ENCODE measurements at regions not wholly inside any gene's neighbourhood (a gene's known extent, or its start where the extent isn't known, plus 50 kb on each side); places are given as distances from the start of the nearest gene placed in this dataset.
"Not testable (repeated sequence)": the region's sequence is repeated elsewhere in the genome, so short reads cannot be mapped to it uniquely, and the experiment has no call there.

DNA sequence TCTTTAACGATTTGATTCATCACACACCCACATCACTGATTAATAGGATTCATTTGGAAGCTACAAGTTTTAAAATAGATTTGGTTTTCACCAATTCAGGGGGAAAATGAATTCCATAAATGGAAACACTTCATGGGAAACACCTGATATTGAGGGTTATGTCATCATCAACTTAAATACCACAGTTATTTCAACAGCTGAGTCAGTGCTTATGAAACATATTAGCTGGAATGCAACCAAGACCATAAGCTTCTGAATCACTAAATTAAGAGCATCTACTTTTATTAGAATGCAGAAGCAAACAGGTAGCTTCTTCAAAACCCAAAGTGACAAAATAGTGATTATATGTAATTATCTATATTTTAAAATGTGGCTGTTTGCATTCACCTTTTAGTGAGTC is 207.8 kb upstream of the DCAF8L1 start:
- DNase-seq (ENCODE audit: low spot score): peak; percentile 8

DNA sequence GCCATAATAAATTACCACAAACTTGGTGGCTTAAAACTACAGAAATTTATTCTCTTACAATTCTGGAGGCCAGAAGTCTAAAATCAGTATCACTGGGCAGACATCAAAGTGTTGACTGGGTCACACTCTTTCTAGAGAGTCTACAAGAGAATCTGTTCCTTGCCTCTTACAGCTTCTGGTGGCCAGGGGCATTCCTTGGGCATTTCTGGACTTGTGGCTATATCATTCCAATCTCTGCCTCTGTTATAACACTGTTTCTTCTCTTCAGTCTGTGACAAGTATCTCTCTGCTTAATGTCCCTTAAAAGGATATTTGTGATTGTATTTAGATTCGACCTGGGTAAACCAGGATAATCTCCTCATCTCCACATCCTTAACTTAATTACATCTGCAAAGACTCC is 207.3 kb upstream of the DCAF8L1 start:
- no peak for DNase-seq (ENCODE audit: low spot score)

DNA sequence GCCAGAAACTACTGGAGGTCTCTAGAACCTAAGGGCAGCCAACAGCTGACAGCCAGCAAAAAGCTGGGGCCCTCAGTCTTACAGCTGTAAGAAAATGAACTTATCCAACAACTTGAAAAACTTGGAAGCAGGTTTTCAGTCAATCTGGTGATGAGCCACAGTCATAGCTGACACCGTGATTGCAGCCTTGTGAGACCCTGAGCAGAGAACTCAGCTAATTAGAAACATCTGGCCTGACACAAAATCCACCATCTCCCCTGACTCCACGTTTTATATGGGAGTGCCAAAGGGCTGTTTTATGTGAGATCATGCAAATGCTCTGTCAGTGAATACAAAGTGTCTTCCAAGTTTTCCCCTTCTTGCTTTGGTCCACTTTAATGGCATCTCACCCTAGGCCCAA is 198.8 kb upstream of the DCAF8L1 start:
- DNase-seq (ENCODE audit: low spot score): no peak

DNA sequence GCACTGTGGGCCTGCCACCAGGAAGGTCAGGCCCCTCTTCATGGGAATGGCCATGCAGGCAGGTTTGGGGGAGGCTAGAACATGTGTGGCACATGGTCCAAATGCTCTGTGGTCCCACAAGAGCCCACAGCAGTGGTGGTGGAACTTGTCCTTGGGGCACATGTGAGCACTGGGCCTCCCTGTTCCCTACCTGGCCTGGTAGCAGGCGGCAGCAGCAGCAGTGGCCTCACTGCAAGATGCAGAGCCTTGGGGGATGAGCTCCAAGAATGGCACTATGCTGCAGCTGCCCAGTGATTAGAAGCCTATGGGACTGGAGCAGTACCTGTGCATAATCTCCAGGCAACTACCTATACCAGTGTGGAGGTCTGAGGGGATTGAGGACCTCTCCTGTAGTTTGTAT is 197.0 kb upstream of the DCAF8L1 start:
- no peak for DNase-seq (ENCODE audit: low spot score)

DNA sequence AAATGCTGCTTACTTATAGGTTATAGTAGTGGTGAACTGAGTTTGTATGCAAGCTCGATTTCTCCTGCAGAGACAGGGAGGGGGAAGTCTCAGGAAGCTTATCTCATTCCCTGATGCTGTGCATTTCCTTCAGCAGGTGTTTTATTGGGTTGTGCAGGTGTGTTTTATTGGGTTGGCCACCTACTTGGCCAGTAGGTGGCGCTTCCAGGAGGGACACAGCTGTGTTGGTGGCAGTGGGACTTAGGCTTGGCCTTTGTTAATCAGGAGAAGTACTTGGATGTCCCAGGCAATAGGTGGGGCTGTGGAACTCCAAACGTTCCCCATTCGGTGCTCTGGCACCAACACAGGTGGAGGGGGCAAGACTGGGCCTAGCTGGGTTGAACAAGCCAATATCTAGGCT is 196.0 kb upstream of the DCAF8L1 start:
- no peak for DNase-seq (ENCODE audit: low spot score)

DNA sequence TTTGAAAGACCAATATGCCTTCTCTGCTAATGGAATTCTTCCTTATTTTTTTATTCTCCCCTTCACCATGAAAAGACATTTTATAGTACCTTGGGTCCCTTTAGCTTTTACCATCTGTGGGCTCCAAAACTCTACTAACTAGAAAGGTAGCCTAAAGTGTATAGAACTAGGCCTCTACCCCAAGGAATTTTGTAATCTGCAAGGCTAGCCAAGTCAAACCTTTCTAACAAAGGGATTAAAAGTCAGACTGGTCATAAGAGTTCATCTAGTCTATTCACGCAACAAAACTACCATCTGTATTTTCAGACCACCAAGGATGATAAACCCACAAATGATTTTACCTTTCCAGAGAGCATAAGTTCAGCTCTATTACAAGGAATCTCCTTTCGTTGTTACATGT is 189.5 kb upstream of the DCAF8L1 start:
- DNase-seq (ENCODE audit: low spot score): no peak

DNA sequence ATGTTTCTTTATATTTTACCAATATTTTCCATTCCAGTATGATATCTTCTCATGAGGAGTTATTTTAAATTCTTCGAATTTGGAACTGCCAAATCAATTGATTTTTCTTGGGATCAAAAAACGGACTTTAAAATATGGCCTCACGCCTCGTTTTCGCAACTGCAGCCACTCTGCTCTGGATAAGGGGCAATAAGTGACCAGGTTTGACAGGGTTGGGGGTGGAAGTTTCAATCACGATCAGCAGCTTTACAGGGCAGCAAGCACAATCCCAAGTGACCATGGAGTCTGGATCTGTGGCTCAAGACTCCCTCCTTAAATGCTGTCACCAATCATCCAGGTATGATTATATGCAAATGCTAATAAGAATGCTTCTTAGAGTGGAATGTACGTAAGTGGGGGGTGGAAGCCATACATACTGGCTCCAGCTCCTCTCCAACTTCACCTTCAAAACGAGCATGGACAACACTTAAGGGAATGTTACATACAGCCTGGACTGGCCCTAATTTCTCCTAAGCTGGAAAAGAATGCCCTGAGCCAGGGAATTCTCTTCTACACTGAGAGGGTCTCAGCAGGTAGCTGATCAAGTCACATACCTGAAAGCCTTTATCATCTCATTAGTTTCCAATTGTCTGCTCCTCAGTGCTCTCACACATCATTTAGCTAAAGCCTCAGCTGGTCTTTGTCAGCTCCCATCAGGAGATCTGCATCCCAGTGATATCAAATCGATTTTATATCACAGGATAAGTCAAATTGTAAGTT is 176.9 kb upstream of the DCAF8L1 start:
- DNase-seq (ENCODE audit: low spot score): no peak

DNA sequence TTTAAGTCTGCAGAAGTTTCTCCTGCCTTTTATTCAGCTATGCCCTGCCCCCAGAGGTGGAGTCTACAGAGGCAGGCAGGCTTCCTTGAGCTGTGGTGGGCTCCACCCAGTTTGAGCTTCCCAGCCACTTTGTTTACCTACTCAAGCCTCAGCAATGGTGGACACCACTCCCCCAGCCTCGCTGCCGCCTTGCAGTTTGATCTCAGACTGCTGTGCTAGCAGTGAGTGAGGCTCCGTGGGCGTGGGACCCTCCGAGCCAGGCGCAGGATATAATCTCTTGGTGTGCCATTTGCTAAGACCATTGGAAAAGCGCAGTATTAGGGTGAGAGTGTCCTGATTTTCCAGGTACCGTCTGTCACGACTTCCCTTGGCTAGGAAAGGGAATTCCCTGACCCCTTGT is 171.0 kb upstream of the DCAF8L1 start:
- DNase-seq (ENCODE audit: low spot score): not testable (repeated sequence)

DNA sequence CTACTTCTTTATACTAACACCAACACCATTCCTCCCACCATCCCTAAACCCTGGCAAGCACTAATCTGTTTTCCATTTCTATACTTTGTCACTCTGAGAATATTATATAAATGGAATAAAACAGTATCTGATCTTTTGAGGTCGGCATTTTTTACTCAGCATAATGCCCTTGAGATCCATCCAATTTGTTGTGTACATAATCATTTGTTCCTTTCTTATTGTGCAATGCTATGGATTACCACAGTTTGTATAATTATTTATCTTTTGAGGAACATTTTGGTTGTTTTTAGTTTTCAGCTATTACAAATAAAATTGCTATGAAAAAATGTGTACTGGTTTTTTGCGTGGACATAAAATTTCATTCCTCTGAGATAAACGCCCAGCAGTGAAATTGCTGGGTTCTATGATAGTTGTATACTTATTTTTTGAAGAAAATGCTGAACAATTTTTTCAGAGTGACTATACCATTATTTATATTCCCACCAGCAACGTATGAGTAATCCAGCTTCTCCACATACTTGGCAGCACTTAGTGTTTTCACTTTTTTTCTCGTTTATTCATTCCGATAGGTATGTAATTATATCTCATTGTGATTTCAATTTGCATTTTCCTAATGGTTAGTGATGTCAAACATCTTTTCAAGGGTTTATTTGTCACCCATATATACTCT is 154.3 kb upstream of the DCAF8L1 start:
- DNase-seq (ENCODE audit: low spot score): no peak

DNA sequence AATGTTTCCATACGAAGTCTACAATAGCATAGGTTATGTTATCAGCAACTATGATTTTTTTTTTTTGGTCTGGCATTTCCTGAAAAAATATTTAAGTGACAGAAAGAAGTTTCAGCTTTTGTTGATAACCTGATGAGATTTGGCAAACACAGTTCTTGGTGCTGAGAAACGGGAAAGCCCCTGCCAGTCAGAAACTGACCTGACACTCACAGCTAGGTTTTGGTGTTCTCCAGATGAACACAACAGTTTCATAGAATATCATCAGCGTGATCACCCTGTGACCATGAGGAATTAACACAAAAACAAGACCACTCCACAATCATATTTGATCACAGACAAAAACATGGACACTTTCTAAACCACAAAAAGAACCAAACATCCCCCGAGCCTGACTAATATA is 152.5 kb upstream of the DCAF8L1 start:
- DNase-seq (ENCODE audit: low spot score): no peak

DNA sequence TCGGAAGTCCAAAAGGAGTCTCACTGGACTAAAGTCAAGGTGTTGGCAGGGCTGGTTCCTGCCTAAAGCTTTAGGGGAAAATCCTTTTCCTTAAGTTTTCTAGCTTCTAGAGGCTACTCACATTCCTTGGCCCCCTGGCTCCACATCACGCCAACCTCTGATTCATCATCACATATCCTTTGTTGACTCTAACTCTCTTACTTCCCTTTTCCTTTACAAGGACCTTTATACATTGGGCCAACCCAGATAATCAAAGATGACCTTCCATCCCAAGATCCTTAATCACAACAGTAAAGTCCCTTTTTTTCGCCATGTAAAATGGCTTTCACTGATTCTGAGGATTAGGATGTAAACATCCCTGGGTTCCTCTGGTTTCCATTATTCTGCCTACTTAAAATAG is 146.4 kb upstream of the DCAF8L1 start:
- no peak for DNase-seq (ENCODE audit: low spot score)

DNA sequence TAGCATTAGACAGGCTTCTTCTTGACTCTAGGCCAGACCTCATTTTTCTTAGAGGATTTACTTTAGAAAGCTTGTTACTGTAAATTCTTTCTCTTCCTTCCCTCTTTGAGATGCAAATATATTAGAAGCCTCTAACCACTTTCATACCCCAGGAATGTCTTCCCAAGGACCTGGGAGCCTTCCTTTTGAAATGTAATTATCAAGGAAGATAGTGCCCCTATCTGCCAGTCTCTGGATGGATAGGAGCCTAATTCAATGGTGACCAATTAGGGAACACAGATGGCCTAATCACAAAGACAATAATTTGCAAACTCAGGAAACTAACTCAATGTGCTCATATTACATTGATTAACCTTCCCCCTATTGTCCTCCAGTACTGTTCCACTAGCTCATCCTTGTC is 145.6 kb upstream of the DCAF8L1 start:
- DNase-seq (ENCODE audit: low spot score): no peak

DNA sequence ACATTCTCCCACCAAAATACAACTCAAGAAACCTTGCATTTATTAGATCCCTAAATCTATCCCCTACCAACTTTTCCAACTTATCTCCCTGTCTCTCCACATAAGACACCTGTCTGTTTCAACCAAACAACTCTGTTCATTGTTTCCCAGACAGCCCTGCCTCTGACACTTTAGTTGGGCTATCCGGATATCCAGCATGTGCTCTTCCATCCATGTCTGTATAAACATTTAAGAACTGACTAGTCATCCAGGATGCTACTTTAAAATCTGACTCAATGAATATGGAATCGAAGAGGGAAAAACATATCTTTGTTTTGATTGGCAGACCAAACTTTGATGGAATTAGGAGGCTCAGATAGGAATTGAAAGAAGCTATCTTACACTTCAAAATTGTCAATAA is 143.2 kb upstream of the DCAF8L1 start:
- DNase-seq (ENCODE audit: low spot score): no peak

DNA sequence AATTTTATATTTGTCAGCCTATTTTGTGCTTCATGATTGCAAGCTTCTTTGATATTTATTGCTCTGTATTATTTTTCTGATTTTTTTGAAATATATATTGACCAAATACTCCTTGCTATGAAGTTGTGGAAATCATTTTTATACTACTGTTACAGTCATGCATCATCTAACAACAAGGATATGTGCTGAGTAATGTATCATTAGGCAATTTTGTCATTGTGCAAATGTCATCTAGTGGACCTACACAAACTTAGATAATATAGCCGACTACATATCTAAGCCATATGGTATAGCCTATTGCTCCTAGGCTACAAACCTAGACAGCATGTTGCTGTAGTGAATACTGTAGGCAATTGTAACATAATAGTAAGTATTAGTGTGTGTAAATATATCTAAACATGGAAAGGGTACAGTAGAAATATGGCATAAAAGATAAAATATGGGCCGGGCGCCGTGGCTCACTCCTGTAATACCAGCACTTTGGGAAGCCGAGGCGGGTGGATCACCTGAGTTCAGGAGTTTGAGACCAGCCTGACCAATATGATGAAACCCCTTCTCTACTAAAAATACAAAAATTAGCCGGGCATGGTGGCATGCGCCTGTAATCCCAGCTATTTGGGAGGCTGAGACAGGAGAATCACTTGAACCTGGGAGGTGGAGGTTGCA is 139.5 kb upstream of the DCAF8L1 start:
- DNase-seq (ENCODE audit: low spot score): not testable (repeated sequence)

DNA sequence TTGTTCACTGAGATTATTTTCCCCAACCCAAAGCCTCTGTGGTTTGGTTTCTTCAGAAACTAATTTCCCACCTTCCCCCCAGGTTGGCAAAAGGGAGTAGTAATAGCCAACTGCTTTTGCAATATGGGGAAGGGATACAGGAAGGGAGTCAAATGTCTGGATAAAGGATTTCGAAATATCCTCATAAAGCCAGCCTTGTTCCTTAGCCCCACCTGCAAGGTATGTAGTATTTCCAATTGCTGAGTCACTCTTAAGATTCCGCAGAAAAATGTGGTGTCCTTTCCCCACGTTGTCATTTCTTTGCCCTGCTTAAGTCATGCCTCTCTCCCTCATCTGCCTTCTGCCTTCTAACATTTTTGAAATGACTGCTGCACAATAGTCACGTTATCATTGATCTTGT is 138.8 kb upstream of the DCAF8L1 start:
- DNase-seq (ENCODE audit: low spot score): no peak

DNA sequence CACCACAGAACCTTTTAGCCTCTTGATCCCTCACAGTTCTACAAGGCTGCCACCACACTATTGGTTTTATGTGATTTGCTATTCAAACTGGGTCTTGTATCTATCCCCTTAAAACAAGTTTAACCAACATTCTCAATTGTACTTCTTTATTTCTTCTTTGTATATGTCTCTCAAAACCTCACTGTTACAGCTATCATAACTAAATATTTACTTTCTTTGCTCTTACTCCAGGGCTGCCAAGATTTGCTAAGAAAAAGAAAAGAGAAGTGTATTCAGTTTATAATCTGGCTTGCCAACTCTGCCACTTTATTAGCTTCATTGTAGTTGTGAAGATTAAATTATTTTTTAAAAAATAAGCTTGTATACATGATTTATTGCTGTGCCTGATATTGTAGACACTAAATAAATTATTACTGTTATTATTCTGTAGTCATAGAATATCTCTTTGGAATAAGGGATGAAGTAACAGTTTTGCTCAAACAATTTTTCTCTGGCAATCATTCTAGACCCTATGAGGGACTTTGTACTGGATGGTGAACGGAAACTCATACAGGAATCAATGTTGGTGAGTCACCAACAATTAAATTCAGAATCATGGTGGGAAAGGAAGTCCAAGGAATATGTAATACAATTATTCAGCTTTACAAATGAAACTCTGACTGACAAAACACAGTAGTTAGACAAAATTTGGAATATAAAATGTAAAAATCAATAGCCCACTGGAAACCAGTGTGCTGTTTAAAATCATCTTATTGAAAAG is 127.1 kb upstream of the DCAF8L1 start:
- no peak for DNase-seq (ENCODE audit: low spot score)

DNA sequence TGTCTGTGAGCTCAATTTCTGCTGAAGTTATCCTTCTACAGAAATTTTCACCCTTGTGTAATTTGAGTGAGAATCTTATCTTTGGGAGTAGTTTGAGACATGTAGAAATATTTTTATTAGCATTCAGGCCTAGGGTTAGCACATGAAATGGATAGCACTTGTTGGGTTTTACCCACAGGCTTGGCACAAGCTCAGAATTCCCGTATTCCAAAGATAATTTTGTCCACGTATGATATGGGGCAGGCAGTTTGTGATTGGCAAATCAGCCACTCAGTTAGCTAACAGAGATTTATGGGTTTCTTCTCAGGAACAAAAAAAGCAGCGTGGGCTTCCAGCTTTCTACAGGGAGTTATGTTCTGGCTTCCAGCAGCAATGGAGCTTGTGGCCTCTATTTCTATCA is 117.9 kb upstream of the DCAF8L1 start:
- no peak for DNase-seq (ENCODE audit: low spot score)

DNA sequence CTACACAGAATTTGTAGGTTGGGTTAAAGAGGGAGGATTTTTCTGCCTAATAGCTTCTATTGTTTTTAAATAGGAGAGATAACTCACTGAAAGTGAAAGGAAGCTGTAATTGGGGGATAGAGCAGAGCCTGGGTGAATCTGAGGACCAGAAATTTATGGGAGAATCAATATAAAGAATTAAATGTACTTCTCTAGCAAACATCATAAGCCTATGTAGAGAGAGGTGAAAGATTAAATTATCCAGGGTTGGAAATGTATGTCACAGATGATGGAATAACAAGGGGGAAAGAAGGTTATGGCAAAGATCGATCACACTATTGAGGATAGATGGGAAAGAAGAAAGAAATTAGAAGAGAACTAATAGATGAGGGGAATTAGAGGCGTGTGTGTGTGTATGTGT is 104.4 kb upstream of the DCAF8L1 start:
- DNase-seq (ENCODE audit: low spot score): no peak

DNA sequence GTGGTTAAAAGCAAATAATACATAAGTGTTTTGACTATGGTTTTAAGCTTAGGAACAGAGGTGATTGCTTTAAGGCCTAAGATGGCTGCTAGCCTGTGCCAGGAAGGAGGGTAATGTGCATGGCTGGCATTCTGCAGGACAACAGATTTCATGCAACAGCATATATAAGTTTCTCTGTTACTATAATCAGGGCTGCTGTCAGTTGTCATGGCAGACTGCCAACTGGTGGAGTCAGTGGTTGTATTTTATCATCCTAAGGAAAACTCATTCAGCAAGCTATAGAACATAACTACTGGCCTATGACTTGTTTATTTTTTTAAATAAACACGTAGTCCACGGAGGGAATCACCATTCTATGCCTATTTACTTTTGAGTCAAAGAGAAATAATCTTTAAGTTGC is 77.7 kb upstream of the DCAF8L1 start:
- DNase-seq (ENCODE audit: low spot score): no peak

DNA sequence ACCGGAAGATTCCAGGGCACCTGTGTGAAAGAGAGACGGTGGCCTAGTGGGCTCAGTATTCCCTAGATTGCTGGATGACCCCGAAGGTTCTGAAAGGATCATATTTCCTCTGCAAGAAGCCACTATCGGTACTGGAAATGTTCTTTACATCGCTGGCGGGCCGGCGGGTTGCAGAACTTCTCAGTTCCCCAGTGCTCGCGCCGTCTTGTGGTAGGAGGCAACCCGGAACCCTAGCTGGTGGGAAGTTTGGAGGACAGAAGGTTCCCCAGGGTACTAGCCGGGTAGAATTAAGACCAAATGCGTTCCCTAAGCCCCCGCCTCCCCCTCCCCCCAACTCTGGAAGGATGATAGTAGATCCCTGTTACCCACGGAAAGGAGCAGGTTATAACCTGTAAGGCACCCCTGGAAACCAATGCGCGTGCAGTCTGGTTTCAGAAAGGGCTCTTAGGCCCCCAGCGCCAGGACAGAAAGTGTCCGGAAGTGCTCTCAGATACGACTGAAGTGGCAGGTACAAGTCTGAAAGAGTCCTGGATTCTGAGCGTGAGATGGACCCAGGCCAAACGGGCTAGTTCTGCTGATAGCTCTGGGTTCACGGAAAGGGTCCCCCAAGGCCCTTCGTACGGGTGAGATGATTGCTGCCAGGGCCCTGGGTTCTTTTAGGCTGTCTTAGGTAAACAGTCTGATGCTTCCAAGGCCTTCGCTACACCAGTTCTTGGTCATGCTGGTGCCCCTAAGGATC is 61.7 kb upstream of the DCAF8L1 start:
- no peak for DNase-seq (ENCODE audit: low spot score)

DNA sequence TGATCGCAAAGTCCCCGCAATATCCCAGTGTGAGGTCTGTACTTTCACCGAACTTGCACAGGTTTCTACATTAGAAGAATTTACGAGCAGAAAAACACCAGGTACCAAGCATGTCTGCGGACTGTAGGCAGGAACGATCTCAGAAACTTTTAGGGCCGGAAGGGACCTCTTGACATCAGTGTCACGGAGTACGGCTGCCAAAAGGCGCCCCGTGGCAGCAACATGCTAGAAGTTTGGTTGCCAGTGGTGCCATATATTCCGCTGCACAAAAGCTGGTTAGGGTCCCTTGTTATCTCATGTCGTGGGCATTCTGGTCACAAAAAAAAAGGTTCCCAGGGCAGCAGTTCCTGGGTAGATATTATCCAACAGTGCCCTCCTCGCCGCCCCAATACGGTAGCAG is 61.0 kb upstream of the DCAF8L1 start:
- DNase-seq (ENCODE audit: low spot score): no peak

DNA sequence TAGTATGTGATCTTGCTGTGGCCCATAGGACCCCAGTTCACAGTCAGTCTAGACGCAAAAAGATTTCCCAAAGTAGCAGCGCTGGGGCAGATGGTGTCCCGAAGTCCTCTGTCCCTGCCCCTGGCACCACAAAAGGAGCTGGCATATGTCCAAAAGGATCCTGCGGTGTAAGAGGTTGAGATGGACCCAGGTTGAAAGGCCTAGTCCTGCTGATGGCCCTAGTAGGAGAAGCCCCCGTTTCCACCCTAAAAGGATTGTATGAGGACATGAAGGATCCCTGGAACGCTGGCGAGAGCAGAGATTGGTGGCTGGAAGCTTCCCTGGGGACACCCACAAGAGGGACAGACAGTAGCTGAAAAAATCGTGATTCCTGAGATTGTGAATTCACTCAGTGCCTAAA is 58.0 kb upstream of the DCAF8L1 start:
- DNase-seq (ENCODE audit: low spot score): no peak
